ENCODE measurements at regions not wholly inside any gene's neighbourhood (a gene's known extent, or its start where the extent isn't known, plus 50 kb on each side); places are given as distances from the start of the nearest gene placed in this dataset.

GRCh38 chr2:82487354-82487753, 1971.7 kb downstream of the SUCLG1 start:
- no peak for TF ChIP-seq GATA2 (IDR thresholded peaks at IDR 0.05; ENCODE audit: low read depth, low read length)
- TF ChIP-seq GATA3 (IDR thresholded peaks at IDR 0.05; ENCODE audit: low read depth, low read length) = no peak

- no peak for TF ChIP-seq GATA3 (IDR thresholded peaks at IDR 0.05; ENCODE audit: low read depth, low read length)
These were observed 1973.4 kb downstream of the SUCLG1 start for GRCh38 chr2:82485701-82486100.

- no peak for TF ChIP-seq GATA3 (IDR thresholded peaks at IDR 0.05; ENCODE audit: low read depth, low read length)
- no peak for TF ChIP-seq GATA2 (IDR thresholded peaks at IDR 0.05; ENCODE audit: low read depth, low read length)
These were observed 1977.9 kb downstream of the SUCLG1 start for GRCh38 chr2:82481207-82481606.

GRCh38 chr2:82478641-82479040, 1980.4 kb downstream of the SUCLG1 start:
- no peak for TF ChIP-seq GATA2 (IDR thresholded peaks at IDR 0.05; ENCODE audit: low read depth, low read length)
- TF ChIP-seq GATA3 (IDR thresholded peaks at IDR 0.05; ENCODE audit: low read depth, low read length) = no peak

- no peak for TF ChIP-seq GATA3 (IDR thresholded peaks at IDR 0.05; ENCODE audit: low read depth, low read length)
- no peak for TF ChIP-seq GATA2 (IDR thresholded peaks at IDR 0.05; ENCODE audit: low read depth, low read length)
These were observed 1983.0 kb downstream of the SUCLG1 start for GRCh38 chr2:82476094-82476493.

- TF ChIP-seq GATA2 (IDR thresholded peaks at IDR 0.05; ENCODE audit: low read depth, low read length) (no peak), GATA3 (IDR thresholded peaks at IDR 0.05; ENCODE audit: low read depth, low read length) (no peak)
These were observed 2030.8 kb downstream of the SUCLG1 start for GRCh38 chr2:82428251-82428650.

- no peak for TF ChIP-seq GATA2 (IDR thresholded peaks at IDR 0.05; ENCODE audit: low read depth, low read length)
- TF ChIP-seq GATA3 (IDR thresholded peaks at IDR 0.05; ENCODE audit: low read depth, low read length) = no peak
These were observed 2047.1 kb downstream of the SUCLG1 start for GRCh38 chr2:82412021-82412420.

- TF ChIP-seq GATA2 (IDR thresholded peaks at IDR 0.05; ENCODE audit: low read depth, low read length) (no peak), GATA3 (IDR thresholded peaks at IDR 0.05; ENCODE audit: low read depth, low read length) (no peak)
These were observed 2048.0 kb downstream of the SUCLG1 start for GRCh38 chr2:82411071-82411470.

GRCh38 chr2:82395531-82395930, 2063.5 kb downstream of the SUCLG1 start:
- TF ChIP-seq GATA2 (IDR thresholded peaks at IDR 0.05; ENCODE audit: low read depth, low read length) = no peak
- TF ChIP-seq GATA3 (IDR thresholded peaks at IDR 0.05; ENCODE audit: low read depth, low read length) = no peak

GRCh38 chr2:82391386-82391785, 2067.7 kb downstream of the SUCLG1 start:
- no peak for TF ChIP-seq GATA2 (IDR thresholded peaks at IDR 0.05; ENCODE audit: low read depth, low read length)
- TF ChIP-seq GATA3 (IDR thresholded peaks at IDR 0.05; ENCODE audit: low read depth, low read length) = no peak

GRCh38 chr2:82355622-82356021, 2051.1 kb upstream of the LRRTM1 start:
- no peak for TF ChIP-seq GATA2 (IDR thresholded peaks at IDR 0.05; ENCODE audit: low read depth, low read length)
- TF ChIP-seq GATA3 (IDR thresholded peaks at IDR 0.05; ENCODE audit: low read depth, low read length) = no peak

- TF ChIP-seq GATA2 (IDR thresholded peaks at IDR 0.05; ENCODE audit: low read depth, low read length) (no peak), GATA3 (IDR thresholded peaks at IDR 0.05; ENCODE audit: low read depth, low read length) (no peak)
These were observed 2041.4 kb upstream of the LRRTM1 start for GRCh38 chr2:82345910-82346309.

- TF ChIP-seq GATA2 (IDR thresholded peaks at IDR 0.05; ENCODE audit: low read depth, low read length) (no peak), GATA3 (IDR thresholded peaks at IDR 0.05; ENCODE audit: low read depth, low read length) (no peak)
These were observed 2040.1 kb upstream of the LRRTM1 start for GRCh38 chr2:82344670-82345069.

GRCh38 chr2:82342356-82342755, 2037.8 kb upstream of the LRRTM1 start:
- TF ChIP-seq GATA3 (IDR thresholded peaks at IDR 0.05; ENCODE audit: low read depth, low read length) = no peak
- TF ChIP-seq GATA2 (IDR thresholded peaks at IDR 0.05; ENCODE audit: low read depth, low read length) = no peak

- TF ChIP-seq GATA2 (IDR thresholded peaks at IDR 0.05; ENCODE audit: low read depth, low read length) (no peak), GATA3 (IDR thresholded peaks at IDR 0.05; ENCODE audit: low read depth, low read length) (no peak)
These were observed 2036.1 kb upstream of the LRRTM1 start for GRCh38 chr2:82340578-82341053.

- TF ChIP-seq GATA2 (IDR thresholded peaks at IDR 0.05; ENCODE audit: low read depth, low read length) (no peak), GATA3 (IDR thresholded peaks at IDR 0.05; ENCODE audit: low read depth, low read length) (no peak)
These were observed 2035.3 kb upstream of the LRRTM1 start for GRCh38 chr2:82339805-82340204.

Measured in SH-SY5Y (cell line).